ENCODE measurements at regions not wholly inside any gene's neighbourhood (a gene's known extent, or its start where the extent isn't known, plus 50 kb on each side); places are given as distances from the start of the nearest gene placed in this dataset.
"Not testable (repeated sequence)": the region's sequence is repeated elsewhere in the genome, so short reads cannot be mapped to it uniquely, and the experiment has no call there.

- DNase-seq (ENCODE audit: extremely low read depth, low read depth); H3K4me3 ChIP-seq (replicated peaks; ENCODE audit: low read depth, low read length): not testable (repeated sequence)
These were observed 151.1 kb downstream of the BCL2L11 start for GRCh38 chr2:111271647-111272304.

GRCh38 chr2:111273007-111273406, 152.3 kb downstream of the BCL2L11 start:
- not testable (repeated sequence) for H3K4me3 ChIP-seq (replicated peaks; ENCODE audit: low read depth, low read length); DNase-seq (ENCODE audit: extremely low read depth, low read depth)

- not testable (repeated sequence) for DNase-seq (ENCODE audit: extremely low read depth, low read depth); H3K4me3 ChIP-seq (replicated peaks; ENCODE audit: low read depth, low read length)
These were observed 154.5 kb downstream of the BCL2L11 start for GRCh38 chr2:111275047-111275853.

- H3K4me3 ChIP-seq (replicated peaks; ENCODE audit: low read depth, low read length); DNase-seq (ENCODE audit: extremely low read depth, low read depth): not testable (repeated sequence)
These were observed 155.1 kb downstream of the BCL2L11 start for GRCh38 chr2:111275854-111276171.

- not testable (repeated sequence) for H3K4me3 ChIP-seq (replicated peaks; ENCODE audit: low read depth, low read length); DNase-seq (ENCODE audit: extremely low read depth, low read depth)
These were observed 157.4 kb downstream of the BCL2L11 start for GRCh38 chr2:111278133-111278532.

GRCh38 chr2:111280709-111281286, 160.1 kb downstream of the BCL2L11 start:
- not testable (repeated sequence) for H3K4me3 ChIP-seq (replicated peaks; ENCODE audit: low read depth, low read length); DNase-seq (ENCODE audit: extremely low read depth, low read depth)

- DNase-seq (ENCODE audit: extremely low read depth, low read depth); H3K4me3 ChIP-seq (replicated peaks; ENCODE audit: low read depth, low read length): not testable (repeated sequence)
These were observed 161.4 kb downstream of the BCL2L11 start for GRCh38 chr2:111282162-111282561.

GRCh38 chr2:111287646-111288568, 167.2 kb downstream of the BCL2L11 start:
- H3K4me3 ChIP-seq (replicated peaks; ENCODE audit: low read depth, low read length); DNase-seq (ENCODE audit: extremely low read depth, low read depth): not testable (repeated sequence)

- DNase-seq (ENCODE audit: extremely low read depth, low read depth); H3K4me3 ChIP-seq (replicated peaks; ENCODE audit: low read depth, low read length): not testable (repeated sequence)
These were observed 169.7 kb downstream of the BCL2L11 start for GRCh38 chr2:111290370-111290769.

GRCh38 chr2:111291566-111291965, 170.9 kb downstream of the BCL2L11 start:
- not testable (repeated sequence) for H3K4me3 ChIP-seq (replicated peaks; ENCODE audit: low read depth, low read length); DNase-seq (ENCODE audit: extremely low read depth, low read depth)

- not testable (repeated sequence) for H3K4me3 ChIP-seq (replicated peaks; ENCODE audit: low read depth, low read length); DNase-seq (ENCODE audit: extremely low read depth, low read depth)
These were observed 171.7 kb downstream of the BCL2L11 start for GRCh38 chr2:111292232-111292968.

GRCh38 chr2:111294699-111295098, 174.0 kb downstream of the BCL2L11 start:
- DNase-seq (ENCODE audit: extremely low read depth, low read depth); H3K4me3 ChIP-seq (replicated peaks; ENCODE audit: low read depth, low read length): not testable (repeated sequence)

- not testable (repeated sequence) for DNase-seq (ENCODE audit: extremely low read depth, low read depth)
These were observed 175.5 kb downstream of the BCL2L11 start for GRCh38 chr2:111296122-111296804.

GRCh38 chr2:111297128-111297527, 176.4 kb downstream of the BCL2L11 start:
- DNase-seq (ENCODE audit: extremely low read depth, low read depth); H3K4me3 ChIP-seq (replicated peaks; ENCODE audit: low read depth, low read length): not testable (repeated sequence)

More at GRCh38 chr2:111296122-111296804, 175.5 kb downstream of the BCL2L11 start:
- H3K4me3 ChIP-seq (replicated peaks; ENCODE audit: low read depth, low read length) = not testable (repeated sequence)

- H3K4me3 ChIP-seq (replicated peaks; ENCODE audit: low read depth, low read length); DNase-seq (ENCODE audit: extremely low read depth, low read depth): not testable (repeated sequence)
These were observed 178.2 kb downstream of the BCL2L11 start for GRCh38 chr2:111298927-111299326.

GRCh38 chr2:111299635-111300034, 178.9 kb downstream of the BCL2L11 start:
- not testable (repeated sequence) for H3K4me3 ChIP-seq (replicated peaks; ENCODE audit: low read depth, low read length); DNase-seq (ENCODE audit: extremely low read depth, low read depth)

- H3K4me3 ChIP-seq (replicated peaks; ENCODE audit: low read depth, low read length) = not testable (repeated sequence)
These were observed 181.0 kb downstream of the BCL2L11 start for GRCh38 chr2:111301677-111302076.

More at GRCh38 chr2:111301677-111302076, 181.0 kb downstream of the BCL2L11 start:
- not testable (repeated sequence) for DNase-seq (ENCODE audit: extremely low read depth, low read depth)
